ENCODE measurements at regions not wholly inside any gene's neighbourhood (a gene's known extent, or its start where the extent isn't known, plus 50 kb on each side); places are given as distances from the start of the nearest gene placed in this dataset.
A peak's percentile ranks its signal among the peaks of the same experiment; 100 is the strongest.
"Not testable (repeated sequence)": the region's sequence is repeated elsewhere in the genome, so short reads cannot be mapped to it uniquely, and the experiment has no call there.

- Mint-ChIP-seq H3K4me3 (no peak overlapping the region), H3K9me3 (peaks cover 3 to 6% (median 6%) of the 10 kb centered on the region in 3 donors), H3K27ac (peak overlapping the region in 1 of 3 donors; percentile 47), H3K27me3 (no peaks in the 10 kb centered on the region), H3K4me1 (peaks cover 0 to 1% (median 0%) of the 10 kb centered on the region in 3 donors), H3K36me3 (no peaks in the 10 kb centered on the region)
These were observed 481.7 kb upstream of the PRR20A start for GRCh38 chr13:56659041-56659471.

GRCh38 chr13:56670563-56670962 is 470.2 kb upstream of the PRR20A start:
- no peak overlapping the region for H3K4me3 Mint-ChIP-seq
- no peaks in the 10 kb centered on the region for H3K4me1 Mint-ChIP-seq
- H3K27me3 Mint-ChIP-seq = no peaks in the 10 kb centered on the region
- no peaks in the 10 kb centered on the region for H3K36me3 Mint-ChIP-seq
- no peak overlapping the region for H3K27ac Mint-ChIP-seq
- peaks cover 0 to 12% (median 0%) of the 10 kb centered on the region in 3 donors for H3K9me3 Mint-ChIP-seq

GRCh38 chr13:56681404-56681803 is 459.3 kb upstream of the PRR20A start:
- Mint-ChIP-seq H3K9me3 (peaks cover 0 to 3% (median 1%) of the 10 kb centered on the region in 3 donors), H3K27me3 (no peaks in the 10 kb centered on the region), H3K36me3 (no peaks in the 10 kb centered on the region), H3K4me1 (no peaks in the 10 kb centered on the region), H3K4me3 (no peak overlapping the region), H3K27ac (no peak overlapping the region)

GRCh38 chr13:56687131-56687530 is 453.6 kb upstream of the PRR20A start:
- Mint-ChIP-seq H3K4me1 (no peaks in the 10 kb centered on the region), H3K27ac (no peak overlapping the region), H3K9me3 (peaks cover 0 to 6% (median 2%) of the 10 kb centered on the region in 3 donors), H3K36me3 (no peaks in the 10 kb centered on the region), H3K4me3 (no peak overlapping the region), H3K27me3 (no peaks in the 10 kb centered on the region)

- no peak overlapping the region for H3K4me3 Mint-ChIP-seq
- H3K4me1 Mint-ChIP-seq = no peaks in the 10 kb centered on the region
- no peaks in the 10 kb centered on the region for H3K27me3 Mint-ChIP-seq
- H3K36me3 Mint-ChIP-seq = no peaks in the 10 kb centered on the region
- no peak overlapping the region for H3K27ac Mint-ChIP-seq
- H3K9me3 Mint-ChIP-seq = peaks cover 0 to 21% (median 0%) of the 10 kb centered on the region in 3 donors
These were observed 443.7 kb upstream of the PRR20A start for GRCh38 chr13:56697011-56697410.

GRCh38 chr13:56700324-56700723 is 440.4 kb upstream of the PRR20A start:
- H3K27me3 Mint-ChIP-seq = no peaks in the 10 kb centered on the region
- no peak overlapping the region for H3K27ac Mint-ChIP-seq
- peaks cover 2 to 29% (median 2%) of the 10 kb centered on the region in 3 donors for H3K9me3 Mint-ChIP-seq
- H3K4me3 Mint-ChIP-seq = no peak overlapping the region
- H3K36me3 Mint-ChIP-seq = no peaks in the 10 kb centered on the region
- H3K4me1 Mint-ChIP-seq = no peaks in the 10 kb centered on the region

GRCh38 chr13:56706485-56706884 is 434.2 kb upstream of the PRR20A start:
- H3K27ac Mint-ChIP-seq = no peak overlapping the region

GRCh38 chr13:56713656-56714055 is 427.1 kb upstream of the PRR20A start:
- no peak overlapping the region for H3K27ac Mint-ChIP-seq
- no peaks in the 10 kb centered on the region for H3K4me1 Mint-ChIP-seq
- no peaks in the 10 kb centered on the region for H3K27me3 Mint-ChIP-seq
- no peaks in the 10 kb centered on the region for H3K36me3 Mint-ChIP-seq
- no peak overlapping the region for H3K4me3 Mint-ChIP-seq
- H3K9me3 Mint-ChIP-seq = peaks cover 0 to 3% (median 2%) of the 10 kb centered on the region in 3 donors

More at GRCh38 chr13:56706485-56706884, 434.2 kb upstream of the PRR20A start:
- no peaks in the 10 kb centered on the region for H3K36me3 Mint-ChIP-seq
- no peak overlapping the region for H3K4me3 Mint-ChIP-seq
- H3K27me3 Mint-ChIP-seq = no peaks in the 10 kb centered on the region
- H3K4me1 Mint-ChIP-seq = no peaks in the 10 kb centered on the region
- peaks cover 2 to 12% (median 2%) of the 10 kb centered on the region in 3 donors for H3K9me3 Mint-ChIP-seq

- no peaks in the 10 kb centered on the region for H3K4me1 Mint-ChIP-seq
- H3K9me3 Mint-ChIP-seq = peaks cover 4 to 9% (median 5%) of the 10 kb centered on the region in 3 donors
- H3K27ac Mint-ChIP-seq = no peak overlapping the region
- no peaks in the 10 kb centered on the region for H3K36me3 Mint-ChIP-seq
- no peak overlapping the region for H3K4me3 Mint-ChIP-seq
- H3K27me3 Mint-ChIP-seq = no peaks in the 10 kb centered on the region
These were observed 421.9 kb upstream of the PRR20A start for GRCh38 chr13:56718791-56719190.

- Mint-ChIP-seq H3K27me3 (no peaks in the 10 kb centered on the region), H3K27ac (no peak overlapping the region), H3K4me3 (no peak overlapping the region), H3K9me3 (peaks cover 2 to 9% (median 5%) of the 10 kb centered on the region in 3 donors), H3K36me3 (no peaks in the 10 kb centered on the region), H3K4me1 (no peaks in the 10 kb centered on the region)
These were observed 419.9 kb upstream of the PRR20A start for GRCh38 chr13:56720841-56721240.

GRCh38 chr13:56735537-56735942 is 405.2 kb upstream of the PRR20A start:
- Mint-ChIP-seq H3K4me1 (no peaks in the 10 kb centered on the region), H3K27ac (no peak overlapping the region), H3K36me3 (no peaks in the 10 kb centered on the region), H3K27me3 (no peaks in the 10 kb centered on the region), H3K9me3 (peaks cover 4 to 6% (median 4%) of the 10 kb centered on the region in 3 donors), H3K4me3 (no peak overlapping the region)

GRCh38 chr13:56736966-56737365 is 403.8 kb upstream of the PRR20A start:
- Mint-ChIP-seq H3K36me3 (no peaks in the 10 kb centered on the region), H3K27me3 (no peaks in the 10 kb centered on the region), H3K4me3 (no peak overlapping the region), H3K4me1 (no peaks in the 10 kb centered on the region), H3K9me3 (peaks cover 4 to 6% (median 4%) of the 10 kb centered on the region in 3 donors), H3K27ac (no peak overlapping the region)

GRCh38 chr13:56752636-56753035 is 388.1 kb upstream of the PRR20A start:
- Mint-ChIP-seq H3K27ac (no peak overlapping the region), H3K27me3 (no peaks in the 10 kb centered on the region), H3K4me1 (no peaks in the 10 kb centered on the region), H3K4me3 (no peak overlapping the region), H3K36me3 (no peaks in the 10 kb centered on the region), H3K9me3 (peaks cover under 1 to 12% (median 4%) of the 10 kb centered on the region in 3 donors)

- H3K36me3 Mint-ChIP-seq = no peaks in the 10 kb centered on the region
- H3K4me1 Mint-ChIP-seq = no peaks in the 10 kb centered on the region
- H3K27me3 Mint-ChIP-seq = no peaks in the 10 kb centered on the region
- H3K9me3 Mint-ChIP-seq = peaks cover 0 to 4% (median 4%) of the 10 kb centered on the region in 3 donors
- H3K4me3 Mint-ChIP-seq = no peak overlapping the region
- H3K27ac Mint-ChIP-seq = no peak overlapping the region
These were observed 385.4 kb upstream of the PRR20A start for GRCh38 chr13:56755181-56755935.

- peaks cover 4 to 18% (median 10%) of the 10 kb centered on the region in 3 donors for H3K9me3 Mint-ChIP-seq
- not testable (repeated sequence) for H3K27me3 Mint-ChIP-seq, H3K4me3 Mint-ChIP-seq, H3K27ac Mint-ChIP-seq, H3K36me3 Mint-ChIP-seq, H3K4me1 Mint-ChIP-seq
These were observed 377.4 kb upstream of the PRR20A start for GRCh38 chr13:56763333-56763732.

- Mint-ChIP-seq H3K9me3 (peaks cover 0 to 19% (median 5%) of the 10 kb centered on the region in 3 donors), H3K27ac (no peak overlapping the region), H3K4me3 (no peak overlapping the region), H3K36me3 (no peaks in the 10 kb centered on the region), H3K4me1 (no peaks in the 10 kb centered on the region), H3K27me3 (no peaks in the 10 kb centered on the region)
These were observed 367.6 kb upstream of the PRR20A start for GRCh38 chr13:56773148-56773547.

Data from IgD-negative memory B cell (primary cell).